AG04449 (cell line): ENCODE measurements at regions not wholly inside any gene's neighbourhood (a gene's known extent, or its start where the extent isn't known, plus 50 kb on each side); places are given as distances from the start of the nearest gene placed in this dataset.

ENCODE experiments used
- CTCF ChIA-PET: fragments of 350-600 bp; formaldehyde crosslinking; extraction: SDS; loops from one replicate; lab custom pipeline; 2021; ENCODE audit warnings: antibody characterized with exemption; lab: Yijun Ruan, JAX
- POLR2A ChIA-PET: fragments of 400-600, 350-600 bp; formaldehyde crosslinking; extraction: SDS; loops from one replicate; lab custom pipeline; 2020; ENCODE audit warnings: antibody characterized with exemption, inconsistent platforms; lab: Yijun Ruan, JAX
- DNase-seq: peaks from one replicate; pipeline ENCODE4 v3.0.0-alpha.2; 2010; ENCODE audit warnings: low read depth, low spot score
- H3K4me3 ChIP-seq: 2 replicates; pipeline ENCODE4 v1.5.1; 2011; ENCODE audit warnings: low read depth, mild to moderate bottlenecking, control low read depth, low read length
- TF ChIP-seq, protein P1 (sequence below): IDR thresholded peaks from one replicate; pipeline ENCODE4 v1.5.1; 2011; ENCODE audit warnings: mild to moderate bottlenecking, moderate library complexity, low read length, control low read depth, inconsistent platforms; ENCODE audit not compliant: insufficient read depth; ENCODE audit errors: missing control alignments

GRCh38 chr13:88919970-88920628, 1248.9 kb downstream of the SLITRK5 start:
- ChIA-PET POLR2A (no interaction called here), CTCF (no interaction called here)
- no peak for DNase-seq
- H3K4me3 ChIP-seq: no peak overlapping the region
- TF ChIP-seq, protein P1, sequence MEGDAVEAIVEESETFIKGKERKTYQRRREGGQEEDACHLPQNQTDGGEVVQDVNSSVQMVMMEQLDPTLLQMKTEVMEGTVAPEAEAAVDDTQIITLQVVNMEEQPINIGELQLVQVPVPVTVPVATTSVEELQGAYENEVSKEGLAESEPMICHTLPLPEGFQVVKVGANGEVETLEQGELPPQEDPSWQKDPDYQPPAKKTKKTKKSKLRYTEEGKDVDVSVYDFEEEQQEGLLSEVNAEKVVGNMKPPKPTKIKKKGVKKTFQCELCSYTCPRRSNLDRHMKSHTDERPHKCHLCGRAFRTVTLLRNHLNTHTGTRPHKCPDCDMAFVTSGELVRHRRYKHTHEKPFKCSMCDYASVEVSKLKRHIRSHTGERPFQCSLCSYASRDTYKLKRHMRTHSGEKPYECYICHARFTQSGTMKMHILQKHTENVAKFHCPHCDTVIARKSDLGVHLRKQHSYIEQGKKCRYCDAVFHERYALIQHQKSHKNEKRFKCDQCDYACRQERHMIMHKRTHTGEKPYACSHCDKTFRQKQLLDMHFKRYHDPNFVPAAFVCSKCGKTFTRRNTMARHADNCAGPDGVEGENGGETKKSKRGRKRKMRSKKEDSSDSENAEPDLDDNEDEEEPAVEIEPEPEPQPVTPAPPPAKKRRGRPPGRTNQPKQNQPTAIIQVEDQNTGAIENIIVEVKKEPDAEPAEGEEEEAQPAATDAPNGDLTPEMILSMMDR: no peak

DNA sequence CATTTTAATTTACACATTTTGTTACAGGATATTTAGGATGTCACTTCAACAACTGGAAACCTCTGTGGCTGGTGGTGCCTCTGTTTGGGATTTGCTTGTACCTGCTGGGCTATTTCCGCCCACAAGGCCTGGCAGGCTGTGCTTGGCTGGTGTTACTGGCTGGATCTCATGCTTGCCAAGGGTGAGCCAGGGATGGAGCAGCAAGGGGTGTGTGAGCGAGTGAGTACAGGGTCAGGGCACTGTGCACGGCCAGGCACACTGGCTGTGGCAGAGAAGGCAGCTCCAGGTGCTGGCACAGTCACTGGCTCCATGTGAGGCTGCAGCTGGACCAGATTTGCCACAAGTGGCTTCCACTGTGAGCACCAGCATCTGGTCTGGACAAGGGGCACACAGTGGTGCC, 1254.8 kb downstream of the SLITRK5 start:
- POLR2A ChIA-PET: no interaction called here
- TF ChIP-seq, protein P1: no peak
- no peak for DNase-seq
- no peak overlapping the region for H3K4me3 ChIP-seq
- CTCF ChIA-PET: no interaction called here

DNA sequence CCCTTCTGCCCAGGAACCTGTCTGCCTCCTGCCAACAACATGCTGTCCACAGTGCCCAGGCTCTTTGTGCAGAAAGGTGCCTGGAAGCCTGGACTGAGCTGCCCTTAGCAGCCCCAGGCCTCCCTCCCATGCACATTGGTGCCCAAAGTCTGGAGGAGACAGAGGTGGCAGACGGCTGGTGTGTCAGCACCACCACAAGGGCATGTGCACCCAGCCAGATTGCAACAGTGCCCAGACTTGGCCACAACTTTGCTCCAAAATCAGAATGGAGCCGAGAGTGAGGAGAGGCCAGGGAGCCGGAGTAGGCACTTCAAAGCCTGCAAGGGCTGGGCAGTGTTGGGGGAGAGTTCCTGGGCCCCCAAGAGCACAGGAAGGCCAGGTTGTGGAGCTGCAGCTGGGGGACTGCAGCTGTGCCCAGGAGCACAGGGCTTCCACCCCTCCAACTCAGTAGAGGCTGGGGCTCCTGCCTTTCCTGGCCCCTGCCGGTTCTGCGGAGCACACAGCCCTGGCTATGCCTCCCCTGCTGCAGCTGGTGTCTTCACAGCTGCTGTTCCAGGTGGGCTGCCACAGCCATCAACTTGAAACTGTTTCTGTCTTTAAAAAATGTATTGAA, 1255.8 kb downstream of the SLITRK5 start:
- ChIA-PET POLR2A (no interaction called here), CTCF (no interaction called here)
- H3K4me3 ChIP-seq: no peak overlapping the region
- no peak for DNase-seq
- TF ChIP-seq, protein P1: no peak

DNA sequence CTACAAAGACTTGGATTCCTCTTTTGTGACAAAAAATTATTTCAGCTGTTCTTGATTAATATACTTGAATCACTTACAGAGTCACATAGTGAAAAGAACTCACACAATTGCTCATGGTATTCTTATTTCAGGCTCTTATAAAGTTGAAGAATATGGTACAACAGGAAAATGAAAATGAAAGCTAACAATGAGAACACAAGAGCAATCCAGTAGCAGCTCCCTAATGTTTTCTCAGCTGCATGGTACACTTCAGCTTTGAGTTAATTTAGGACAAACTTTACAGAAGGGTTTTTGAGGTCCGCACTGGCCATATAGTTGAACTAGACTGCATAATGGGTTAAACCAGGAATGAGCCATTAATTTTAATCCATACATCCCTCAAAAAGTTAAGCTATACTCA, 1261.8 kb downstream of the SLITRK5 start:
- H3K4me3 ChIP-seq: no peak overlapping the region
- DNase-seq: no peak
- ChIA-PET CTCF (no interaction called here), POLR2A (no interaction called here)
- TF ChIP-seq, protein P1: no peak

DNA sequence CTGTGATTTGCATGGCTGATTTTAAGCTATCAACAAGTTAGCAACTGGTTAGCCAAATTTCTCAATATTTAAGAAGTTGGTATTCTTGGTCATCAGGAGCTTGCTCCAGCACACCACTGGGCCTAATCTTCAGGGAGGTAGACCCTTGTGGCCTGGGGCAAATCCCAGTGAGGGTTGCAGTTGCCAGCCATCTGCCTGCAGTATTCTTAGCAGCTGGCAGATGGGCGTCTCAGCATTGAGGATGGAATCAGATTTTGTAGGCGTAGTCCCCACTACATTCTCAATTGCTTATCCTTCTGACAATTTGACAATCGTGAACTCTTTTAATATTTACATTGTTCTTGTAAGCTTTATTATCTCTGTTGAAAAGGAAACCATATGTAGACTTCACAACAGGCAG, 1266.2 kb downstream of the SLITRK5 start:
- POLR2A ChIA-PET: no interaction called here
- H3K4me3 ChIP-seq: no peak overlapping the region
- DNase-seq: no peak
- CTCF ChIA-PET: no interaction called here
- TF ChIP-seq, protein P1: no peak

GRCh38 chr13:88945793-88946192, 1274.6 kb downstream of the SLITRK5 start:
- TF ChIP-seq, protein P1: no peak
- ChIA-PET POLR2A (no interaction called here), CTCF (no interaction called here)
- DNase-seq: no peak
- H3K4me3 ChIP-seq: no peak overlapping the region
